Naive thymus-derived CD8-positive, alpha-beta T cell (primary cell): ENCODE measurements at regions not wholly inside any gene's neighbourhood (a gene's known extent, or its start where the extent isn't known, plus 50 kb on each side); places are given as distances from the start of the nearest gene placed in this dataset.

Experiments
- ATAC-seq, 2 donors: fragments of 150-1000 bp; cut with Tn5 transposase in 1 of 2; sonication (Bioruptor Pico), chemical (Tn5 transposase) in 1 of 2; 1 replicate in 1 of 2; 2 replicates in 1 of 2; pipeline ENCODE4 v1.10.0; 2021; ENCODE audit warnings: mild to moderate bottlenecking in 2 of 2, moderate library complexity in 2 of 2
- POLR2A ChIA-PET: fragments of 350-600 bp; sonication (Branson Sonifier 250); formaldehyde crosslinking; loops from one replicate; lab custom pipeline; 2021; ENCODE audit warnings: antibody characterized with exemption; lab: Charles Lee
- DNase-seq, 10 donors: peaks; one replicate each; pipeline versions ENCODE4 v3.0.0 to v3.0.0-alpha.2; 2020 to 2022
- H3K27ac Mint-ChIP-seq, 10 donors: one replicate each; pipeline ENCODE4 v1.8.0; 2020 to 2022; ENCODE audit warnings: mild to moderate bottlenecking in 10 of 10, mixed read lengths in 10 of 10, moderate library complexity in 4 of 10, inconsistent platforms in 1 of 10
- H3K27me3 Mint-ChIP-seq, 5 donors: one replicate each; pipeline ENCODE4 v1.8.0; 2021 to 2022; ENCODE audit warnings: mixed read lengths in 5 of 5
- H3K36me3 Mint-ChIP-seq, 3 donors: one replicate each; pipeline ENCODE4 v1.8.0; 2020 to 2022; ENCODE audit warnings: mixed read lengths in 3 of 3, mild to moderate bottlenecking in 2 of 3, inconsistent platforms in 1 of 3
- H3K4me1 Mint-ChIP-seq, 4 donors: one replicate each; pipeline ENCODE4 v1.8.0; 2021 to 2022; ENCODE audit warnings: mixed read lengths in 4 of 4
- H3K4me3 Mint-ChIP-seq, 10 donors: one replicate each; pipeline ENCODE4 v1.8.0; 2020 to 2022; ENCODE audit warnings: mild to moderate bottlenecking in 10 of 10, mixed read lengths in 10 of 10, moderate library complexity in 6 of 10, inconsistent platforms in 1 of 10
- H3K9me3 Mint-ChIP-seq, 9 donors: one replicate each; pipeline ENCODE4 v1.8.0; 2020 to 2022; ENCODE audit warnings: mixed read lengths in 9 of 9, mild to moderate bottlenecking in 3 of 9, inconsistent platforms in 1 of 9, moderate library complexity in 1 of 9

GRCh38 chr2:64328756-64329155, 125.2 kb upstream of the LGALSL start:
- POLR2A ChIA-PET = interaction anchor here (1.3 to 5.7 kb wide), 5 partner anchors 159 to 326 kb away, joined by 4 to 69 read pairs (median 21); partner anchors contain the start of genes AFTPH and SERTAD2
- Mint-ChIP-seq H3K27ac (peak overlapping the region in 8 of 10 donors; percentile 93 to 98 (median 96)), H3K4me3 (peak overlapping the region in 2 of 10 donors; percentile 78 to 79), H3K4me1 (peaks cover 19 to 54% (median 47%) of the 10 kb centered on the region in 4 donors), H3K9me3 (no peaks in the 10 kb centered on the region), H3K36me3 (no peaks in the 10 kb centered on the region), H3K27me3 (no peaks in the 10 kb centered on the region)
- ATAC-seq (no peak), DNase-seq (no peak)

- ATAC-seq (no peak), DNase-seq (no peak)
- Mint-ChIP-seq H3K36me3 (no peaks in the 10 kb centered on the region), H3K27me3 (no peaks in the 10 kb centered on the region), H3K9me3 (no peaks in the 10 kb centered on the region), H3K4me3 (no peak overlapping the region), H3K27ac (peak overlapping the region in 5 of 10 donors; percentile 33 to 63 (median 47)), H3K4me1 (peaks cover 17 to 48% (median 44%) of the 10 kb centered on the region in 4 donors)
- POLR2A ChIA-PET = interaction anchor here (1.3 to 5.7 kb wide), 2 partner anchors 158 to 280 kb away, joined by 4 to 69 read pairs; no protein-coding TSS in a partner anchor
Observed at GRCh38 chr2:64329848-64330247, 124.1 kb upstream of the LGALSL start.

- H3K4me1 Mint-ChIP-seq = peaks cover 15 to 42% (median 37%) of the 10 kb centered on the region in 4 donors
- peak; percentile 22 to 34 for ATAC-seq
Observed at GRCh38 chr2:64330281-64331113, 123.5 kb upstream of the LGALSL start.

GRCh38 chr2:64331114-64331645, 122.8 kb upstream of the LGALSL start:
- Mint-ChIP-seq H3K4me1 (peaks cover 14 to 35% (median 30%) of the 10 kb centered on the region in 4 donors), H3K36me3 (no peaks in the 10 kb centered on the region), H3K4me3 (peak overlapping the region in 2 of 10 donors; percentile 32 to 88), H3K27me3 (no peaks in the 10 kb centered on the region), H3K9me3 (no peaks in the 10 kb centered on the region), H3K27ac (peak overlapping the region in 3 of 10 donors; percentile 66 to 95 (median 68))
- ATAC-seq = no peak
- POLR2A ChIA-PET = interaction anchor here (0.6 to 1.2 kb wide), 4 partner anchors 157 to 542 kb away, joined by 3 read pairs; no protein-coding TSS in a partner anchor
- no peak for DNase-seq

More at GRCh38 chr2:64330281-64331113, 123.5 kb upstream of the LGALSL start:
- Mint-ChIP-seq H3K9me3 (no peaks in the 10 kb centered on the region), H3K36me3 (no peaks in the 10 kb centered on the region), H3K27ac (peak overlapping the region in 8 of 10 donors; percentile 57 to 95 (median 74)), H3K27me3 (no peaks in the 10 kb centered on the region), H3K4me3 (peak overlapping the region; percentile 31 to 88 (median 68))
- POLR2A ChIA-PET = interaction anchor here (0.6 to 5.7 kb wide), 4 partner anchors 158 to 542 kb away, joined by 3 to 69 read pairs (median 3); no protein-coding TSS in a partner anchor
- DNase-seq = peak; percentile 60 to 89 (median 73)

GRCh38 chr2:64331849-64332699, 121.9 kb upstream of the LGALSL start:
- no peaks in the 10 kb centered on the region for H3K27me3 Mint-ChIP-seq
- no peak overlapping the region for H3K4me3 Mint-ChIP-seq
- POLR2A ChIA-PET = interaction anchor here (0.7 to 1.2 kb wide), 2 partner anchors 156 to 159 kb away, joined by 3 read pairs; no protein-coding TSS in a partner anchor
- no peak overlapping the region for H3K27ac Mint-ChIP-seq
- H3K36me3 Mint-ChIP-seq = no peaks in the 10 kb centered on the region
- no peak for ATAC-seq
- no peaks in the 10 kb centered on the region for H3K9me3 Mint-ChIP-seq
- peaks cover 10 to 26% (median 23%) of the 10 kb centered on the region in 4 donors for H3K4me1 Mint-ChIP-seq
- DNase-seq = no peak

GRCh38 chr2:64336171-64336570, 117.8 kb upstream of the LGALSL start:
- Mint-ChIP-seq H3K4me1 (peaks cover 0 to 8% (median 7%) of the 10 kb centered on the region in 4 donors), H3K27me3 (no peaks in the 10 kb centered on the region), H3K4me3 (no peak overlapping the region), H3K27ac (no peak overlapping the region), H3K9me3 (no peaks in the 10 kb centered on the region), H3K36me3 (no peaks in the 10 kb centered on the region)
- DNase-seq (no peak), ATAC-seq (no peak)
- POLR2A ChIA-PET = no interaction called here

GRCh38 chr2:64337314-64337713, 116.6 kb upstream of the LGALSL start:
- DNase-seq = no peak
- Mint-ChIP-seq H3K4me3 (no peak overlapping the region), H3K27ac (peak overlapping the region in 1 of 10 donors; percentile 26), H3K4me1 (peaks cover 0 to 8% (median 7%) of the 10 kb centered on the region in 4 donors), H3K27me3 (no peaks in the 10 kb centered on the region), H3K9me3 (no peaks in the 10 kb centered on the region), H3K36me3 (no peaks in the 10 kb centered on the region)
- POLR2A ChIA-PET = no interaction called here
- no peak for ATAC-seq

GRCh38 chr2:64338108-64338507, 115.9 kb upstream of the LGALSL start:
- Mint-ChIP-seq H3K4me1 (peaks cover 0 to 8% (median 7%) of the 10 kb centered on the region in 4 donors), H3K36me3 (no peaks in the 10 kb centered on the region), H3K27me3 (no peaks in the 10 kb centered on the region), H3K9me3 (no peaks in the 10 kb centered on the region), H3K27ac (no peak overlapping the region), H3K4me3 (no peak overlapping the region)
- no peak for ATAC-seq
- POLR2A ChIA-PET = no interaction called here
- no peak for DNase-seq

- no peaks in the 10 kb centered on the region for H3K36me3 Mint-ChIP-seq
- peak; percentile 82 to 87 for ATAC-seq
Observed at GRCh38 chr2:64338910-64339500, 115.0 kb upstream of the LGALSL start.

GRCh38 chr2:64341461-64341860, 112.5 kb upstream of the LGALSL start:
- no peak overlapping the region for H3K27ac Mint-ChIP-seq
- H3K27me3 Mint-ChIP-seq = peaks cover 0 to 6% (median 0%) of the 10 kb centered on the region in 5 donors
- ATAC-seq (no peak), DNase-seq (no peak)
- no peaks in the 10 kb centered on the region for H3K9me3 Mint-ChIP-seq
- H3K4me1 Mint-ChIP-seq = peaks cover 0 to 8% (median 7%) of the 10 kb centered on the region in 4 donors
- POLR2A ChIA-PET = no interaction called here
- H3K36me3 Mint-ChIP-seq = no peaks in the 10 kb centered on the region
- no peak overlapping the region for H3K4me3 Mint-ChIP-seq

More at GRCh38 chr2:64338910-64339500, 115.0 kb upstream of the LGALSL start:
- peak overlapping the region in 6 of 10 donors; percentile 17 to 78 (median 55) for H3K27ac Mint-ChIP-seq
- no peaks in the 10 kb centered on the region for H3K9me3 Mint-ChIP-seq
- H3K27me3 Mint-ChIP-seq = no peaks in the 10 kb centered on the region
- POLR2A ChIA-PET = no interaction called here
- H3K4me1 Mint-ChIP-seq = peaks cover 0 to 8% (median 7%) of the 10 kb centered on the region in 4 donors
- peak overlapping the region in 1 of 10 donors; percentile 11 for H3K4me3 Mint-ChIP-seq
- peak in 7 of 10 donors; percentile 7 to 49 (median 26) for DNase-seq

- POLR2A ChIA-PET = no interaction called here
- no peak for DNase-seq
Observed at GRCh38 chr2:64342195-64343099, 111.5 kb upstream of the LGALSL start.

More at GRCh38 chr2:64342195-64343099, 111.5 kb upstream of the LGALSL start:
- no peak for ATAC-seq
- Mint-ChIP-seq H3K4me3 (no peak overlapping the region), H3K9me3 (no peaks in the 10 kb centered on the region), H3K27me3 (peaks cover 0 to 9% (median 0%) of the 10 kb centered on the region in 5 donors), H3K4me1 (peaks cover 0 to 8% (median 7%) of the 10 kb centered on the region in 4 donors), H3K36me3 (no peaks in the 10 kb centered on the region), H3K27ac (peak overlapping the region in 1 of 10 donors; percentile 0)
